IPS DF 6.9 (cell line): ENCODE measurements at regions not wholly inside any gene's neighbourhood (a gene's known extent, or its start where the extent isn't known, plus 50 kb on each side); places are given as distances from the start of the nearest gene placed in this dataset.

Experiments
- DNase-seq: peaks from one replicate; pipeline ENCODE4 v3.0.0-alpha.2; 2013; ENCODE audit warnings: low read depth, low spot score
- H3K27ac ChIP-seq: one replicate; pipeline ENCODE4 v1.5.1; 2013; ENCODE audit warnings: low read length, control low read depth
- H3K27me3 ChIP-seq: 2 replicates; pipeline ENCODE4 v1.6.1; 2013; ENCODE audit warnings: mild to moderate bottlenecking, low read length; ENCODE audit not compliant: control insufficient read depth, insufficient read depth
- H3K36me3 ChIP-seq: 2 replicates; pipeline ENCODE4 v1.6.1; 2013; ENCODE audit warnings: low read length; ENCODE audit not compliant: control insufficient read depth, insufficient read depth
- H3K4me1 ChIP-seq: 2 replicates; pipeline ENCODE4 v1.6.1; 2013; ENCODE audit warnings: low read length; ENCODE audit not compliant: control insufficient read depth, insufficient read depth
- H3K4me3 ChIP-seq: 2 replicates; pipeline ENCODE4 v1.5.1; 2013; ENCODE audit warnings: mild to moderate bottlenecking, low read length
- H3K9me3 ChIP-seq: 2 replicates; pipeline ENCODE4 v1.6.1; 2013; ENCODE audit warnings: low read length, inconsistent platforms; ENCODE audit not compliant: control insufficient read depth, insufficient read depth
- WGBS: extraction: QIAGEN DNeasy Blood & Tissue Kit; methylation state at CpG from one replicate; pipeline ENCODE4 v1.1.7; 2013; ENCODE audit warnings: mixed read lengths, missing lambda C conversion rate; ENCODE audit not compliant: insufficient read length, insufficient coverage; 5-methylcytosine and 5-hydroxymethylcytosine counted together

GRCh38 chr4:175198056-175198455, 279.9 kb downstream of the ADAM29 start:
- H3K9me3 ChIP-seq = no peaks in the 10 kb centered on the region
- no peak overlapping the region for H3K27ac ChIP-seq
- H3K27me3 ChIP-seq = no peaks in the 10 kb centered on the region
- H3K36me3 ChIP-seq = no peaks in the 10 kb centered on the region
- DNase-seq = no peak
- no CpG with 5 or more reads among the region's 1 CpG for WGBS
- no peaks in the 10 kb centered on the region for H3K4me1 ChIP-seq
- no peak overlapping the region for H3K4me3 ChIP-seq

- H3K27ac ChIP-seq = no peak overlapping the region
- H3K4me3 ChIP-seq = no peak overlapping the region
- WGBS = no CpG with 5 or more reads among the region's 8 CpGs
- no peak for DNase-seq
- no peaks in the 10 kb centered on the region for H3K27me3 ChIP-seq
- no peaks in the 10 kb centered on the region for H3K36me3 ChIP-seq
- H3K4me1 ChIP-seq = no peaks in the 10 kb centered on the region
- peaks cover 5% of the 10 kb centered on the region for H3K9me3 ChIP-seq
Measured at GRCh38 chr4:175215208-175215607, 297.1 kb downstream of the ADAM29 start.

- H3K27ac ChIP-seq = no peak overlapping the region
- H3K36me3 ChIP-seq = no peaks in the 10 kb centered on the region
- peaks cover 5% of the 10 kb centered on the region for H3K9me3 ChIP-seq
- no CpG with 5 or more reads among the region's 1 CpG for WGBS
- no peak overlapping the region for H3K4me3 ChIP-seq
- H3K4me1 ChIP-seq = no peaks in the 10 kb centered on the region
- H3K27me3 ChIP-seq = no peaks in the 10 kb centered on the region
- DNase-seq = no peak
Measured at GRCh38 chr4:175215657-175216056, 297.5 kb downstream of the ADAM29 start.

- no peaks in the 10 kb centered on the region for H3K27me3 ChIP-seq
- no peaks in the 10 kb centered on the region for H3K36me3 ChIP-seq
- H3K4me1 ChIP-seq = no peaks in the 10 kb centered on the region
- H3K4me3 ChIP-seq = no peak overlapping the region
- DNase-seq = no peak
- no CpG with 5 or more reads among the region's 1 CpG for WGBS
- H3K9me3 ChIP-seq = no peaks in the 10 kb centered on the region
- no peak overlapping the region for H3K27ac ChIP-seq
Measured at GRCh38 chr4:175229154-175229553, 311.0 kb downstream of the ADAM29 start.

- no peaks in the 10 kb centered on the region for H3K36me3 ChIP-seq
- WGBS = no CpG with 5 or more reads among the region's 2 CpGs
- no peak overlapping the region for H3K27ac ChIP-seq
- DNase-seq = no peak
- no peak overlapping the region for H3K4me3 ChIP-seq
- H3K9me3 ChIP-seq = no peaks in the 10 kb centered on the region
- no peaks in the 10 kb centered on the region for H3K27me3 ChIP-seq
- H3K4me1 ChIP-seq = no peaks in the 10 kb centered on the region
Measured at GRCh38 chr4:175234162-175234561, 316.0 kb downstream of the ADAM29 start.

GRCh38 chr4:175238827-175239517, 320.8 kb downstream of the ADAM29 start:
- WGBS = no CpG with 5 or more reads among the region's 2 CpGs
- Histone ChIP-seq H3K4me3 (no peak overlapping the region), H3K27me3 (no peaks in the 10 kb centered on the region), H3K27ac (no peak overlapping the region), H3K9me3 (no peaks in the 10 kb centered on the region), H3K36me3 (no peaks in the 10 kb centered on the region), H3K4me1 (no peaks in the 10 kb centered on the region)
- no peak for DNase-seq

GRCh38 chr4:175246941-175247340, 328.8 kb downstream of the ADAM29 start:
- H3K4me3 ChIP-seq = no peak overlapping the region
- no CpG with 5 or more reads among the region's 3 CpGs for WGBS
- no peaks in the 10 kb centered on the region for H3K4me1 ChIP-seq
- no peaks in the 10 kb centered on the region for H3K36me3 ChIP-seq
- DNase-seq = no peak
- H3K27ac ChIP-seq = no peak overlapping the region
- H3K27me3 ChIP-seq = no peaks in the 10 kb centered on the region
- no peaks in the 10 kb centered on the region; the same call in 1 of the 2 replicates for H3K9me3 ChIP-seq

GRCh38 chr4:175252642-175253041, 334.5 kb downstream of the ADAM29 start:
- no peak for DNase-seq
- H3K27me3 ChIP-seq = no peaks in the 10 kb centered on the region
- no peaks in the 10 kb centered on the region for H3K4me1 ChIP-seq
- H3K4me3 ChIP-seq = no peak overlapping the region
- no peaks in the 10 kb centered on the region; the same call in 1 of the 2 replicates for H3K9me3 ChIP-seq
- no CpG with 5 or more reads among the region's 5 CpGs for WGBS
- H3K27ac ChIP-seq = no peak overlapping the region
- no peaks in the 10 kb centered on the region for H3K36me3 ChIP-seq

- no peaks in the 10 kb centered on the region for H3K36me3 ChIP-seq
- no peaks in the 10 kb centered on the region for H3K4me1 ChIP-seq
- H3K27me3 ChIP-seq = no peaks in the 10 kb centered on the region
- no peak overlapping the region for H3K27ac ChIP-seq
- no peak overlapping the region for H3K4me3 ChIP-seq
- H3K9me3 ChIP-seq = no peaks in the 10 kb centered on the region; the same call in 1 of the 2 replicates
- WGBS = no CpG with 5 or more reads among the region's 8 CpGs
- DNase-seq = no peak
Measured at GRCh38 chr4:175253184-175253902, 335.2 kb downstream of the ADAM29 start.

GRCh38 chr4:175263537-175263936, 345.4 kb downstream of the ADAM29 start:
- no CpG with 5 or more reads among the region's 1 CpG for WGBS
- H3K36me3 ChIP-seq = no peaks in the 10 kb centered on the region
- H3K27me3 ChIP-seq = no peaks in the 10 kb centered on the region
- DNase-seq = no peak
- no peaks in the 10 kb centered on the region for H3K4me1 ChIP-seq
- no peak overlapping the region for H3K4me3 ChIP-seq
- no peaks in the 10 kb centered on the region for H3K9me3 ChIP-seq
- H3K27ac ChIP-seq = no peak overlapping the region
